DND-41 (cell line): ENCODE measurements at regions not wholly inside any gene's neighbourhood (a gene's known extent, or its start where the extent isn't known, plus 50 kb on each side); places are given as distances from the start of the nearest gene placed in this dataset.

Experiments used
- ATAC-seq: fragments of 200-7000 bp; cut with Tn5 transposase; 3 replicates; pipeline ENCODE4 v1.9.1; 2021; ENCODE audit warnings: low read depth; ENCODE audit not compliant: insufficient read depth
- DNase-seq: peaks from one replicate; pipeline ENCODE4 v3.0.0-alpha.2; 2020
- H2AFZ ChIP-seq: 2 replicates; pipeline ENCODE4 v1.6.0; 2012; ENCODE audit warnings: low read depth, low read length
- H3K27ac ChIP-seq: 2 replicates; pipeline ENCODE4 v1.5.1; 2012; ENCODE audit warnings: low read length, inconsistent platforms
- H3K27me3 ChIP-seq: fragments of 200-600 bp; sonication (generic); 2 replicates; pipeline ENCODE4 v1.6.0; 2012; ENCODE audit warnings: low read length, mild to moderate bottlenecking, inconsistent platforms; ENCODE audit not compliant: insufficient read depth, poor library complexity
- H3K36me3 ChIP-seq: 2 replicates; pipeline ENCODE4 v1.5.1; 2012; ENCODE audit warnings: low read length, inconsistent platforms; ENCODE audit not compliant: insufficient read depth
- H3K4me1 ChIP-seq: 2 replicates; pipeline ENCODE4 v1.5.1; 2012; ENCODE audit warnings: mild to moderate bottlenecking, low read length; ENCODE audit not compliant: insufficient read depth
- H3K4me2 ChIP-seq: 2 replicates; pipeline ENCODE4 v1.6.0; 2012; ENCODE audit warnings: mild to moderate bottlenecking, moderate library complexity, low read length, inconsistent platforms; ENCODE audit not compliant: insufficient read depth
- H3K4me3 ChIP-seq, 2 experiments: fragments of 200-600 bp in 1 of 2; shearing (Covaris generic) in 1 of 2; 2 replicates each; pipeline ENCODE4 v1.5.1; 2012 to 2016; ENCODE audit warnings: inconsistent platforms in 2 of 2, low read length in 2 of 2, mild to moderate bottlenecking in 2 of 2, low read depth in 1 of 2, moderate library complexity in 1 of 2
- H3K79me2 ChIP-seq: 2 replicates; pipeline ENCODE4 v1.6.0; 2012; ENCODE audit warnings: low read length, inconsistent platforms; ENCODE audit not compliant: insufficient read depth
- H3K9ac ChIP-seq: 2 replicates; pipeline ENCODE4 v1.6.0; 2012; ENCODE audit warnings: low read depth, mild to moderate bottlenecking, inconsistent platforms, low read length, moderate library complexity
- H3K9me3 ChIP-seq: 2 replicates; pipeline ENCODE4 v1.5.1; 2012; ENCODE audit warnings: low read length, moderate library complexity, mild to moderate bottlenecking, inconsistent platforms; ENCODE audit not compliant: insufficient read depth, severe bottlenecking
- H4K20me1 ChIP-seq: 2 replicates; pipeline ENCODE4 v1.6.0; 2012; ENCODE audit warnings: low read length; ENCODE audit not compliant: insufficient read depth
- EZH2 ChIP-seq: IDR thresholded peaks from 3 replicates; pipeline ENCODE4 v1.6.1; 2012; ENCODE audit warnings: borderline replicate concordance, low read depth, mild to moderate bottlenecking, moderate library complexity, low read length, inconsistent platforms; ENCODE audit not compliant: severe bottlenecking
- TF ChIP-seq, protein P1 (sequence below): IDR thresholded peaks from 2 replicates; pipeline ENCODE4 v1.5.1; 2012; ENCODE audit warnings: borderline replicate concordance, low read length, moderate library complexity, mild to moderate bottlenecking; ENCODE audit not compliant: poor library complexity, severe bottlenecking; ENCODE audit errors: extremely low read depth

DNA sequence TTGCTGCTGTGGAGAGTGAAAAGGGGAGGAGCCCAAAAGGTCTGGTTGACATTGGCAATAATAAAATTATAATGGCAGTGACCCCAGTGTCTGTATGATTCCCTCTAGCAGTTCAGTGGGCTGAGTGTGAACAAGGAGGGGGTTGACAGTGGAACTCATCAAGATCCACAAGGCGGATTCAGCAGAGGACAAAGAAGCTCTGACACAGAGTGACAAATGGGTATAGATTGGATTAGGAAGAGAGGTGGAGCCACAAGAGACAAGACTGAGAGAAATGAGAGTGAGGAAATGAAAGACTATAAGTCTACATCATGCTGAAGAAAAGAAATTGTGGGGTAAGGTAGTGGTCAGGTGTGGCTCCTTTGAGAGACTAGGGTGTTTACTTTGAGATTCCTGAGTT lies 58.9 kb downstream of the CCDC71L start:
- no peaks in the 10 kb centered on the region for H3K79me2 ChIP-seq
- H3K36me3 ChIP-seq, result no peaks in the 10 kb centered on the region
- H2AFZ ChIP-seq, result no peak overlapping the region
- no peaks in the 10 kb centered on the region for H3K9me3 ChIP-seq
- H3K27me3 ChIP-seq, result no peaks in the 10 kb centered on the region
- H3K9ac ChIP-seq, result no peak overlapping the region
- TF ChIP-seq, protein P1, sequence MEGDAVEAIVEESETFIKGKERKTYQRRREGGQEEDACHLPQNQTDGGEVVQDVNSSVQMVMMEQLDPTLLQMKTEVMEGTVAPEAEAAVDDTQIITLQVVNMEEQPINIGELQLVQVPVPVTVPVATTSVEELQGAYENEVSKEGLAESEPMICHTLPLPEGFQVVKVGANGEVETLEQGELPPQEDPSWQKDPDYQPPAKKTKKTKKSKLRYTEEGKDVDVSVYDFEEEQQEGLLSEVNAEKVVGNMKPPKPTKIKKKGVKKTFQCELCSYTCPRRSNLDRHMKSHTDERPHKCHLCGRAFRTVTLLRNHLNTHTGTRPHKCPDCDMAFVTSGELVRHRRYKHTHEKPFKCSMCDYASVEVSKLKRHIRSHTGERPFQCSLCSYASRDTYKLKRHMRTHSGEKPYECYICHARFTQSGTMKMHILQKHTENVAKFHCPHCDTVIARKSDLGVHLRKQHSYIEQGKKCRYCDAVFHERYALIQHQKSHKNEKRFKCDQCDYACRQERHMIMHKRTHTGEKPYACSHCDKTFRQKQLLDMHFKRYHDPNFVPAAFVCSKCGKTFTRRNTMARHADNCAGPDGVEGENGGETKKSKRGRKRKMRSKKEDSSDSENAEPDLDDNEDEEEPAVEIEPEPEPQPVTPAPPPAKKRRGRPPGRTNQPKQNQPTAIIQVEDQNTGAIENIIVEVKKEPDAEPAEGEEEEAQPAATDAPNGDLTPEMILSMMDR, result no peak
- TF ChIP-seq EZH2, result no peak
- H3K4me1 ChIP-seq, result peaks cover 21% of the 10 kb centered on the region
- H3K4me3 ChIP-seq, result no peak overlapping the region
- DNase-seq (no peak), ATAC-seq (no peak)
- no peaks in the 10 kb centered on the region for H4K20me1 ChIP-seq
- no peak overlapping the region for H3K4me2 ChIP-seq
- H3K27ac ChIP-seq, result no peak overlapping the region

DNA sequence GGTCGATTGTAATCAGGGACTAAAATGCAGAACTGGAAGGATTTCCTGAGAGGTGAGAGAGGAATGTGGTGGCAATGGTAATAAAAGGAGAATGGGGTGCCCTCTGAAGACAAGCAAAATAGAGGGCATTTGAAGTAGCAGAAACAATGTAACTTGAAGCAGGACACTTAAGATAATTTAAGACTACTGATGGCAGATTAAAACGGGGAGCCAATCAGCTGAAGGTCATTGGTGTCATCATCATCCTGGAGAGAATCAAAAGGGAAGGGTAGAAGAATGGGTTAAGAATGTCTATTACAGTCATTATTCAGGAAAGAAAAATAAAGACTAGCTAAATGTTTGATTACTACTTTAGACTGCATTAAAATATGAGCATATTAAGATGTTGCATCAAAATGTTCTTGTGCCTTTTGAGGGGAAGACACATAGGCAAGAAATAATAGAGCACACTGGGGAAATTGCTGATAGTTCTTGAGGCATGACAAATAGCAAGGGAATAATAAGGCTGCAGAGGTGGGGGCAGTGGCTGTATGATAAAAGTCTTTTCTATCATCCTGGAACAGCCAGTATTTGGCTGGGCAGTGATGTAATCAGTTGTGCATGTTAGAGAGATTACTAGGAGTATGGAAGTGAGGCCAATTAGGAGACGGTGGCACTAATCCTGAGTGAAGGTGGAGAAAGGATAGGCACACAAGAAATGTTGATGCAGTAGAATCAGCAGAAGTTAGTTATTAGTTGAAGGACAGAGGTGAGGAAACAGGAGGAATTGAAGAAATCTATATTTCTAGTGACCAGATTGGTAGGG lies 60.2 kb downstream of the CCDC71L start:
- no peaks in the 10 kb centered on the region for H3K79me2 ChIP-seq
- TF ChIP-seq, protein P1, result no peak
- TF ChIP-seq EZH2, result no peak
- H3K4me1 ChIP-seq, result peaks cover 20% of the 10 kb centered on the region
- no peak overlapping the region for H2AFZ ChIP-seq
- no peaks in the 10 kb centered on the region for H4K20me1 ChIP-seq
- H3K27ac ChIP-seq, result no peak overlapping the region
- H3K4me3 ChIP-seq, result no peak overlapping the region
- no peak for DNase-seq
- no peak overlapping the region for H3K9ac ChIP-seq
- no peaks in the 10 kb centered on the region for H3K9me3 ChIP-seq
- H3K4me2 ChIP-seq, result no peak overlapping the region
- no peak for ATAC-seq
- H3K27me3 ChIP-seq, result no peaks in the 10 kb centered on the region
- no peaks in the 10 kb centered on the region for H3K36me3 ChIP-seq

DNA sequence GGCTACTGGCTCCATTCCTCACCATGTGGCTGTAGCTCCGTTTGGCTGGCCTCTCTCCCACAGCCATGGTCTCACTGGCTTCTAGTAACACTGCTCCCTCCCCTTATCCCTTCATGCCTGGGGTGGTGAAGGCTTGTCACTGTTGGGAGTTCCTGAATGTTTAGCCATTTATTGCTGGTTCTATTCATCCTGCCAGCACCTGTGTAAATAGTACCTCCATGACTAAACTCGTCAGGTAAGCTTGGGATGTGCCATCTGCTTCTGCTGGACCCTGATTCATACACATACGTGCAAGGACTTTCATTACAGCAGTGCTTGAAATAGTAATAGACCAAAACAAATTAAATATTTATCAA lies 61.6 kb downstream of the CCDC71L start:
- no peak overlapping the region for H2AFZ ChIP-seq
- no peak overlapping the region for H3K4me3 ChIP-seq
- H4K20me1 ChIP-seq, result no peaks in the 10 kb centered on the region
- TF ChIP-seq, protein P1, result no peak
- no peak for TF ChIP-seq EZH2
- no peak overlapping the region for H3K9ac ChIP-seq
- DNase-seq (no peak), ATAC-seq (no peak)
- no peaks in the 10 kb centered on the region for H3K27me3 ChIP-seq
- H3K79me2 ChIP-seq, result no peaks in the 10 kb centered on the region
- no peak overlapping the region for H3K27ac ChIP-seq
- H3K4me2 ChIP-seq, result no peak overlapping the region
- H3K36me3 ChIP-seq, result no peaks in the 10 kb centered on the region
- peaks cover 6% of the 10 kb centered on the region for H3K4me1 ChIP-seq
- no peaks in the 10 kb centered on the region for H3K9me3 ChIP-seq
